ENCODE measurements at regions not wholly inside any gene's neighbourhood (a gene's known extent, or its start where the extent isn't known, plus 50 kb on each side); places are given as distances from the start of the nearest gene placed in this dataset.

GRCh38 chr5:166602271-166602670 lies 1689.2 kb upstream of the WWC1 start:
- TF ChIP-seq ZNF8 (CRISPR knock-in tag; IDR thresholded peaks at IDR 0.05) (no peak), ARNTL (CRISPR knock-in tag; IDR thresholded peaks at IDR 0.05; ENCODE audit: borderline replicate concordance, low read depth) (no peak)
- TF ChIP-seq, protein P1, sequence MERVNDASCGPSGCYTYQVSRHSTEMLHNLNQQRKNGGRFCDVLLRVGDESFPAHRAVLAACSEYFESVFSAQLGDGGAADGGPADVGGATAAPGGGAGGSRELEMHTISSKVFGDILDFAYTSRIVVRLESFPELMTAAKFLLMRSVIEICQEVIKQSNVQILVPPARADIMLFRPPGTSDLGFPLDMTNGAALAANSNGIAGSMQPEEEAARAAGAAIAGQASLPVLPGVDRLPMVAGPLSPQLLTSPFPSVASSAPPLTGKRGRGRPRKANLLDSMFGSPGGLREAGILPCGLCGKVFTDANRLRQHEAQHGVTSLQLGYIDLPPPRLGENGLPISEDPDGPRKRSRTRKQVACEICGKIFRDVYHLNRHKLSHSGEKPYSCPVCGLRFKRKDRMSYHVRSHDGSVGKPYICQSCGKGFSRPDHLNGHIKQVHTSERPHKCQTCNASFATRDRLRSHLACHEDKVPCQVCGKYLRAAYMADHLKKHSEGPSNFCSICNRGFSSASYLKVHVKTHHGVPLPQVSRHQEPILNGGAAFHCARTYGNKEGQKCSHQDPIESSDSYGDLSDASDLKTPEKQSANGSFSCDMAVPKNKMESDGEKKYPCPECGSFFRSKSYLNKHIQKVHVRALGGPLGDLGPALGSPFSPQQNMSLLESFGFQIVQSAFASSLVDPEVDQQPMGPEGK (CRISPR knock-in tag; IDR thresholded peaks at IDR 0.05; ENCODE audit: borderline replicate concordance), result no peak
- TF ChIP-seq, protein P2, sequence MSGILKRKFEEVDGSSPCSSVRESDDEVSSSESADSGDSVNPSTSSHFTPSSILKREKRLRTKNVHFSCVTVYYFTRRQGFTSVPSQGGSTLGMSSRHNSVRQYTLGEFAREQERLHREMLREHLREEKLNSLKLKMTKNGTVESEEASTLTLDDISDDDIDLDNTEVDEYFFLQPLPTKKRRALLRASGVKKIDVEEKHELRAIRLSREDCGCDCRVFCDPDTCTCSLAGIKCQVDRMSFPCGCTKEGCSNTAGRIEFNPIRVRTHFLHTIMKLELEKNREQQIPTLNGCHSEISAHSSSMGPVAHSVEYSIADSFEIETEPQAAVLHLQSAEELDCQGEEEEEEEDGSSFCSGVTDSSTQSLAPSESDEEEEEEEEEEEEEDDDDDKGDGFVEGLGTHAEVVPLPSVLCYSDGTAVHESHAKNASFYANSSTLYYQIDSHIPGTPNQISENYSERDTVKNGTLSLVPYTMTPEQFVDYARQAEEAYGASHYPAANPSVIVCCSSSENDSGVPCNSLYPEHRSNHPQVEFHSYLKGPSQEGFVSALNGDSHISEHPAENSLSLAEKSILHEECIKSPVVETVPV (CRISPR knock-in tag; IDR thresholded peaks at IDR 0.05), result no peak

Data from SK-N-SH treated with all-trans-retinoic acid at 6 μM for 48 hours (cell line).